Nephron progenitor cell (in vitro differentiated cells): ENCODE measurements at regions not wholly inside any gene's neighbourhood (a gene's known extent, or its start where the extent isn't known, plus 50 kb on each side); places are given as distances from the start of the nearest gene placed in this dataset.

Experiments
- DNase-seq: peaks from one replicate; pipeline ENCODE4 v3.0.0; 2021
- H3K27ac Mint-ChIP-seq: 2 replicates; pipeline ENCODE4 v1.8.0; 2021; ENCODE audit warnings: mild to moderate bottlenecking, moderate library complexity, mixed read lengths
- H3K27me3 Mint-ChIP-seq: 2 replicates; pipeline ENCODE4 v1.8.0; 2021; ENCODE audit warnings: mild to moderate bottlenecking, low read depth, mixed read lengths; ENCODE audit not compliant: poor library complexity
- H3K36me3 Mint-ChIP-seq: 2 replicates; pipeline ENCODE4 v1.8.0; 2021; ENCODE audit warnings: low read depth, mixed read lengths
- H3K4me1 Mint-ChIP-seq: 2 replicates; pipeline ENCODE4 v1.8.0; 2021; ENCODE audit warnings: mixed read lengths
- H3K4me3 Mint-ChIP-seq: 2 replicates; pipeline ENCODE4 v1.8.0; 2021; ENCODE audit warnings: mild to moderate bottlenecking, moderate library complexity, mixed read lengths
- H3K9me3 Mint-ChIP-seq: 2 replicates; pipeline ENCODE4 v1.8.0; 2021; ENCODE audit warnings: mild to moderate bottlenecking, moderate library complexity, mixed read lengths
- TF ChIP-seq, protein P1 (sequence below): fragments of 200-600 bp; sonication (generic); IDR thresholded peaks from 2 replicates; pipeline ENCODE4 v1.5.0; 2021; ENCODE audit warnings: antibody characterized with exemption

DNA sequence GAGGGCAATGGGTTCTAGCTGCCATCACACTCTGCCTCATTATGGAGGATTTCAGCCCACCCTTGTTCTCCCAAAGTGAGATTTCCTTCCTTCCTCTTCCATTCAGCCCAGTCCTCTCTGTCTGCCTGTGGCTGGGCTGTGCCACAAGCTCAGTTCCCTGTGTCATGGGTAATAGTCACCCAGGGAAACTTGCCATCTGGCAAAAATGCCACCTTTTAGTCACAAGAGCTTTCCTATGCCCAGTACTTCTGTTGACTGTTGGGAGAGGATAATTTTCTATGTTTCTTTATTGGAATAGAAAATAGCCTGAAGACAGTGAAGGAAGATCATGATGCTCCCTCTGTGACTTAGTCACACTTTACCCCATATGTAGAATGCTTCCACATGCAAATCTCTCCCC lies 71.4 kb downstream of the TLR4 start:
- no peak overlapping the region for H3K4me3 Mint-ChIP-seq
- TF ChIP-seq, protein P1, sequence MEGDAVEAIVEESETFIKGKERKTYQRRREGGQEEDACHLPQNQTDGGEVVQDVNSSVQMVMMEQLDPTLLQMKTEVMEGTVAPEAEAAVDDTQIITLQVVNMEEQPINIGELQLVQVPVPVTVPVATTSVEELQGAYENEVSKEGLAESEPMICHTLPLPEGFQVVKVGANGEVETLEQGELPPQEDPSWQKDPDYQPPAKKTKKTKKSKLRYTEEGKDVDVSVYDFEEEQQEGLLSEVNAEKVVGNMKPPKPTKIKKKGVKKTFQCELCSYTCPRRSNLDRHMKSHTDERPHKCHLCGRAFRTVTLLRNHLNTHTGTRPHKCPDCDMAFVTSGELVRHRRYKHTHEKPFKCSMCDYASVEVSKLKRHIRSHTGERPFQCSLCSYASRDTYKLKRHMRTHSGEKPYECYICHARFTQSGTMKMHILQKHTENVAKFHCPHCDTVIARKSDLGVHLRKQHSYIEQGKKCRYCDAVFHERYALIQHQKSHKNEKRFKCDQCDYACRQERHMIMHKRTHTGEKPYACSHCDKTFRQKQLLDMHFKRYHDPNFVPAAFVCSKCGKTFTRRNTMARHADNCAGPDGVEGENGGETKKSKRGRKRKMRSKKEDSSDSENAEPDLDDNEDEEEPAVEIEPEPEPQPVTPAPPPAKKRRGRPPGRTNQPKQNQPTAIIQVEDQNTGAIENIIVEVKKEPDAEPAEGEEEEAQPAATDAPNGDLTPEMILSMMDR, result no peak
- H3K9me3 Mint-ChIP-seq, result no peaks in the 10 kb centered on the region
- H3K27me3 Mint-ChIP-seq, result peaks cover 11% of the 10 kb centered on the region
- no peak for DNase-seq
- H3K36me3 Mint-ChIP-seq, result no peaks in the 10 kb centered on the region
- H3K27ac Mint-ChIP-seq, result no peak overlapping the region
- peaks cover 34% of the 10 kb centered on the region for H3K4me1 Mint-ChIP-seq

DNA sequence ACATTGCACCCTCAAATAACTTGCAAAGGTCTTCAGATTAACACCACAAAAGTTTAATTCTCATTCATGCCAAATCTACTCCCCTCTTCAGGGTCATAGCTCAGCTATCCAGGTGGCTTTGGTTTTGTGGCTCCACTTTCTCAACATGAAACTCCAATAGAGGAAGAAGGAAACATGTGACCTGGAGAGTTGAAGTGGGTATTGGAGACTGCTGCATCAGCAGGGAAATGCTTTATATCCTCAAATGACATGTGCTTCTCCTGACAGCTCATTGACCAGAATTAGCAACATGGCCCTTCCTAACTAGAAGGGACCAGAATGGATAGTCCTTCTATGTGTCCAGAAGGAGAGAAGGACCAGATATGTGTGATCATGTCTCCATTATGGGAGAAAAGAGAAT lies 73.6 kb downstream of the TLR4 start:
- H3K9me3 Mint-ChIP-seq, result no peaks in the 10 kb centered on the region
- H3K27ac Mint-ChIP-seq, result no peak overlapping the region
- TF ChIP-seq, protein P1, result no peak
- H3K4me1 Mint-ChIP-seq, result peaks cover 16% of the 10 kb centered on the region
- no peaks in the 10 kb centered on the region for H3K36me3 Mint-ChIP-seq
- H3K4me3 Mint-ChIP-seq, result no peak overlapping the region
- peaks cover 7% of the 10 kb centered on the region for H3K27me3 Mint-ChIP-seq
- no peak for DNase-seq

- DNase-seq, result no peak
- TF ChIP-seq, protein P1, result no peak
- Mint-ChIP-seq H3K27ac (peak overlapping the region; percentile 18), H3K36me3 (no peaks in the 10 kb centered on the region), H3K4me3 (no peak overlapping the region), H3K27me3 (peaks cover 3% of the 10 kb centered on the region), H3K9me3 (no peaks in the 10 kb centered on the region), H3K4me1 (peaks cover 5% of the 10 kb centered on the region)
Observed at GRCh38 chr9:117779760-117780159, 75.6 kb downstream of the TLR4 start.

DNA sequence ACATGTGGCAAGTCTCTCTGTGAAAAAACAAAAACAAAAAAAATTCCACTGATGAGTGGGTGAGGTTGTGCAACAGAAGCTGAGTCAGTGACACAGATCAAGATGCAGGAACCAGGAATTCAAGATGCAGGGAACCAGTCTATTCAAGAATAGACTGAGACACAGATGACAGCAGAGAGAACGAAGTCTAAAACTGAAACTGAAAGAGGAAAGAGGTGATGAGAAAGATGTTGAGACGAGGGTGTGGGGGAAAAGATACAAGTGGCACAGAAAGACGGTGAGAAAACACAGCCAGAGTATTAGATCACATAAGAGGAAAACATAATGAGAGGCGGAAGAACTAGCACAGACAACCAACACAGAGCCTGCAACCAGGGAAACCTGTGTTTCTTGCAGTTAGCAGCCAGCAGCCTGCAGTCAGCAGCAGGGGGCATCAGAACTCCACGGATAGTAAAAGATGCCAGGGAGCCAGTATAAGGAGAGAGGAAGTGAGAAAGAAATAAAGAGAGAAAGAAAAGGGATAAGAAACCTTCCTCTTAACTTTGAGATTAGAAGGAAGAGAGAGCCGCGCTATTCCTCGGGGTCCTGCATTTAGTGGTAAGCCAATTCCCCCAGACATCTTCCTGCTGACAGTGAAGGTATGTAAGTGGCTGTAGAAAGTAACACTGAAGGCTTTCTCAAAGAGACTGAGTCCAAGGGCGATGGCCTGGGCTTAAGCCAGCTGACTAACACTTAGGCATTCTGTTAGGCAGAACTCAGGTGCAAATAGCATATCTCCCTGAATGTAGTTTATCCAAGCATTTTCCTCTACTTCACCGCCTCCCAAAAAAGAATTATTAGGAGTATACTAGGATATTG lies 79.0 kb downstream of the TLR4 start:
- H3K36me3 Mint-ChIP-seq, result no peaks in the 10 kb centered on the region
- TF ChIP-seq, protein P1, result peak; percentile 85
- H3K27ac Mint-ChIP-seq, result no peak overlapping the region
- peak; percentile 74 for DNase-seq
- H3K4me3 Mint-ChIP-seq, result no peak overlapping the region
- peaks cover 15% of the 10 kb centered on the region for H3K4me1 Mint-ChIP-seq
- no peaks in the 10 kb centered on the region for H3K9me3 Mint-ChIP-seq
- H3K27me3 Mint-ChIP-seq, result no peaks in the 10 kb centered on the region

DNA sequence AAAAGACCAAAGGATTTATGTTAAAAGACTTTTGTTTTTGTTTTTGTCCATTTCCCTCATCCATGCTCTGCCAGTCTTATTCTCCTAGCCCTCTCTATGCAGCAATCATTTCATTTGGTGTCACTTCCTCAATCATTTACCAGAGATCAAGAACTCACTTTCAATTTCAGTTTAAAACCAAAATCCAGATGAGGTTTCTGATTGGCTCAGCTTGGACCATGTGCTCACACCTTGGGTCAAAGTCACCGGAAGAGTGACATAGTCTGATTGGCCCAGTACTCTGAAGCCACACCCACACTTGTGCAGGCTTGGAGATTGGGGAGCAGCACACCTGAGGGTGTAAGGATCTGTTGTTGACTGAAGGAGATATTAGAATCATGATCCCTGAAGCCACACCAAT lies 79.6 kb downstream of the TLR4 start:
- Mint-ChIP-seq H3K27ac (no peak overlapping the region), H3K4me1 (peaks cover 15% of the 10 kb centered on the region), H3K36me3 (no peaks in the 10 kb centered on the region), H3K27me3 (no peaks in the 10 kb centered on the region), H3K9me3 (no peaks in the 10 kb centered on the region), H3K4me3 (no peak overlapping the region)
- no peak for DNase-seq
- TF ChIP-seq, protein P1, result no peak

DNA sequence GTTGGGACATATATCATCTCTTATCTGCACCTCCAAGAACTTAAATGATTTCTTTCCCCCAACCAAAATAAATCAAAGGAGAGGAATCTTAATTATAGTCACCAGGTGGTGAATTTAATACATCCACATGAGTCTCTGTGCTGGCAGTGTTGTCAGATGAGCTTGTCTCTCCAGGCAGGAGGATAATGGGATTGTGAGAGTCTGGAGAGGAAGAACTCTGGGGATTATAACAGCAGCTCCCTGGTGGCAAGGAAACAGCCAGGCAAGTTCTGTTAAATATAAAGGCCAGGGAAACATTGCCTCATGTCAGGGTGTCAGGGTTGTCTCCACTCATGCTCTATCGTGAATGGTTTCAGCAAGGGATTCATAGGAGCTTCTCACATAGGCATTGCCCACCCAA lies 80.8 kb downstream of the TLR4 start:
- peaks cover under 1% of the 10 kb centered on the region for H3K9me3 Mint-ChIP-seq
- H3K36me3 Mint-ChIP-seq, result no peaks in the 10 kb centered on the region
- no peak overlapping the region for H3K27ac Mint-ChIP-seq
- peaks cover 10% of the 10 kb centered on the region for H3K4me1 Mint-ChIP-seq
- TF ChIP-seq, protein P1, result no peak
- no peak overlapping the region for H3K4me3 Mint-ChIP-seq
- DNase-seq, result no peak
- H3K27me3 Mint-ChIP-seq, result no peaks in the 10 kb centered on the region
